Activated T-cell treated with anti-CD3 and anti-CD28 coated beads, Interleukin-2, amount 50 U/mL, for 1 hour (primary cell): ENCODE measurements at regions not wholly inside any gene's neighbourhood (a gene's known extent, or its start where the extent isn't known, plus 50 kb on each side); places are given as distances from the start of the nearest gene placed in this dataset.

Experiments used
- DNase-seq: peaks from one replicate; pipeline ENCODE4 v3.0.0-alpha.2; 2020

- DNase-seq: no peak
These were observed 63.1 kb upstream of the BAIAP2L1 start for GRCh38 chr7:98463837-98464557.

GRCh38 chr7:98462911-98463633, 62.2 kb upstream of the BAIAP2L1 start:
- DNase-seq: no peak

- no peak for DNase-seq
These were observed 60.0 kb upstream of the BAIAP2L1 start for GRCh38 chr7:98460902-98461301.

- DNase-seq: no peak
These were observed 58.6 kb upstream of the BAIAP2L1 start for GRCh38 chr7:98459529-98459928.

- no peak for DNase-seq
These were observed 57.4 kb upstream of the BAIAP2L1 start for GRCh38 chr7:98458090-98458875.

GRCh38 chr7:98456866-98457265, 56.0 kb upstream of the BAIAP2L1 start:
- DNase-seq: no peak

GRCh38 chr7:98452791-98453190, 51.9 kb upstream of the BAIAP2L1 start:
- DNase-seq: no peak
